ENCODE measurements at regions not wholly inside any gene's neighbourhood (a gene's known extent, or its start where the extent isn't known, plus 50 kb on each side); places are given as distances from the start of the nearest gene placed in this dataset. TPM values are rescaled to one million over a fixed set of nuclear protein-coding genes. Genes with fewer than 3 reads are reported as not detected.

Small RNA genes in the stretch of these regions (small RNA-seq; reads per million reads assigned to genes)
- not detected for gene AL121932.1 (ENCODE audit: low replicate concordance)

All from temporal lobe (tissue), 1 donor.